ENCODE measurements at regions not wholly inside any gene's neighbourhood (a gene's known extent, or its start where the extent isn't known, plus 50 kb on each side); places are given as distances from the start of the nearest gene placed in this dataset.

GRCh38 chr17:6240001-6240400 is 169.8 kb downstream of the WSCD1 start:
- Histone ChIP-seq H2BK20ac (ENCODE audit: low read length) (peak overlapping the region; percentile 87; the same call in 1 of the 2 replicates), H2BK15ac (ENCODE audit: low read length) (no peak overlapping the region), H2BK12ac (ENCODE audit: low read depth, low read length) (peak overlapping the region; percentile 91; the same call in 1 of the 2 replicates), H3K14ac (ENCODE audit: insufficient read length) (no peak overlapping the region), H3K79me1 (ENCODE audit: low read depth, low read length) (no peaks in the 10 kb centered on the region), H3K4me1 (replicated peaks in 1 of 4; ENCODE audit: control insufficient read depth in 3 of 4, insufficient read depth in 4 of 4, low read length in 3 of 4) (peaks cover 8 to 25% (median 17%) of the 10 kb centered on the region in 4 experiments), H3K79me2 (ENCODE audit: control insufficient read depth in 1 of 2, insufficient read depth in 2 of 2, low read length in 2 of 2) (no peaks in the 10 kb centered on the region), H4K5ac (ENCODE audit: insufficient read length, low read depth, low read length) (no peak overlapping the region), H3K4ac (replicated peaks; ENCODE audit: insufficient read length, low read depth, low read length) (peak overlapping the region; percentile 59), H3K4me3 (ENCODE audit: extremely low read depth in 1 of 4, insufficient read depth in 2 of 4, low read depth in 3 of 4, low read length in 4 of 4) (no peak overlapping the region), H3K36me3 (ENCODE audit: control insufficient read depth in 2 of 4, insufficient read depth in 4 of 4, low read length in 3 of 4) (no peaks in the 10 kb centered on the region), H3K23me2 (ENCODE audit: low read depth, low read length) (peaks cover 4% of the 10 kb centered on the region; the same call in 1 of the 2 replicates), H3K4me2 (ENCODE audit: insufficient read depth in 1 of 2, low read depth in 2 of 2, low read length in 2 of 2) (no peak overlapping the region), H3K18ac (ENCODE audit: extremely low read depth, low read length) (no peak overlapping the region), H3K9me3 (ENCODE audit: insufficient read depth in 2 of 2, low read depth in 1 of 2, low read length in 1 of 2) (no peaks in the 10 kb centered on the region), H3K23ac (ENCODE audit: insufficient read length) (no peak overlapping the region), H2BK120ac (replicated peaks; ENCODE audit: low read depth, low read length) (peak overlapping the region; percentile 34), H3K9ac (replicated peaks in 1 of 4; ENCODE audit: extremely low read depth in 1 of 4, low read depth in 3 of 4, low read length in 3 of 4) (no peak overlapping the region), H3K27me3 (replicated peaks in 1 of 4; ENCODE audit: control insufficient read depth in 3 of 4, extremely low read depth in 1 of 4, insufficient read depth in 3 of 4, low read length in 3 of 4) (no peaks in the 10 kb centered on the region; a peak in 1 of 7 replicates), H3K27ac (ENCODE audit: low read depth, low read length) (no peak overlapping the region), H4K20me1 (replicated peaks in 1 of 2; ENCODE audit: control insufficient read depth in 1 of 2, insufficient read depth in 2 of 2, low read length in 2 of 2) (no peaks in the 10 kb centered on the region), H2AK5ac (ENCODE audit: low read depth, low read length) (no peak overlapping the region), H2AFZ (ENCODE audit: low read length) (no peak overlapping the region), H3K56ac (replicated peaks; ENCODE audit: insufficient read length, low read depth, low read length) (no peak overlapping the region), H4K8ac (ENCODE audit: extremely low read depth, insufficient read depth, low read length) (no peak overlapping the region), H4K91ac (replicated peaks; ENCODE audit: insufficient read length, low read length) (peak overlapping the region; percentile 4), H2BK5ac (ENCODE audit: low read depth, low read length) (peak overlapping the region; percentile 1; the same call in 1 of the 2 replicates)
- FAIRE-seq, result no peak
- TF ChIP-seq SIRT6 (IDR thresholded peaks at IDR 0.05; ENCODE audit: low read length), result no peak
- no peak for TF ChIP-seq SP2 (IDR thresholded peaks at IDR 0.05; ENCODE audit: low read length)
- no peak for TF ChIP-seq TEAD4 (IDR thresholded peaks at IDR 0.05; ENCODE audit: low read depth, low read length)
- no peak for TF ChIP-seq FOSL1 (IDR thresholded peaks at IDR 0.05; ENCODE audit: insufficient read depth, low read depth, low read length)
- no peak for TF ChIP-seq SIN3A (conservative IDR thresholded peaks at IDR 0.05 in 1 of 2, IDR thresholded peaks at IDR 0.05 in 1 of 2; ENCODE audit: low read depth in 1 of 2, low read length in 2 of 2)
- no peak for TF ChIP-seq CBX8 (IDR thresholded peaks at IDR 0.05; ENCODE audit: borderline replicate concordance, low read depth, low read length)
- no peak for TF ChIP-seq CTBP2 (IDR thresholded peaks at IDR 0.05; ENCODE audit: borderline replicate concordance, insufficient read depth, insufficient read length, low read length)
- CTCF ChIA-PET (ENCODE audit: partially characterized antibody), result interaction anchor here (1.8 kb wide), 1 partner anchor 446 kb away, joined by 5 read pairs; no protein-coding TSS in a partner anchor
- POLR2A ChIA-PET (ENCODE audit: partially characterized antibody), result no interaction called here
- DNase-seq (ENCODE audit: low read depth in 1 of 2, low spot score in 2 of 2), result no peak
- 82% methylated on average over 3 of the region's 3 CpGs; no CpG with 5 or more reads in 1 of the 2 experiments for WGBS, 2 experiments (ENCODE audit: extremely low coverage in 1 of 2, insufficient coverage in 1 of 2, insufficient read length in 1 of 2, insufficient replicate concordance in 2 of 2, low coverage in 1 of 2, low lambda C conversion rate in 2 of 2, missing lambda C conversion rate in 1 of 2)

Data from H1 (cell line).